ES-I3 (cell line): ENCODE measurements at regions not wholly inside any gene's neighbourhood (a gene's known extent, or its start where the extent isn't known, plus 50 kb on each side); places are given as distances from the start of the nearest gene placed in this dataset.

ENCODE experiments used
- H3K36me3 ChIP-seq: 2 replicates; pipeline ENCODE4 v1.6.1; 2013; ENCODE audit warnings: mild to moderate bottlenecking, low read length, control low read depth, moderate library complexity; ENCODE audit not compliant: insufficient read depth
- H3K4me1 ChIP-seq: 2 replicates; pipeline ENCODE4 v1.6.1; 2013; ENCODE audit warnings: mild to moderate bottlenecking, control low read depth, low read length; ENCODE audit not compliant: insufficient read depth
- H3K9ac ChIP-seq: 2 replicates; pipeline ENCODE4 v1.6.1; 2013; ENCODE audit warnings: low read depth, mild to moderate bottlenecking, low read length, moderate library complexity
- H3K9me3 ChIP-seq: 2 replicates; pipeline ENCODE4 v1.6.1; 2013; ENCODE audit warnings: mild to moderate bottlenecking, low read length, moderate library complexity; ENCODE audit not compliant: control insufficient read depth, insufficient read depth

GRCh38 chr14:53896726-53897125 lies 59.9 kb downstream of the BMP4 start:
- Histone ChIP-seq H3K4me1 (no peaks in the 10 kb centered on the region), H3K9ac (no peak overlapping the region), H3K36me3 (no peaks in the 10 kb centered on the region), H3K9me3 (no peaks in the 10 kb centered on the region)

GRCh38 chr14:53894456-53894855 lies 62.2 kb downstream of the BMP4 start:
- H3K36me3 ChIP-seq = no peaks in the 10 kb centered on the region
- no peak overlapping the region for H3K9ac ChIP-seq
- H3K4me1 ChIP-seq = peaks cover 10% of the 10 kb centered on the region; the same call in 1 of the 2 replicates
- no peaks in the 10 kb centered on the region for H3K9me3 ChIP-seq

GRCh38 chr14:53893374-53893773 lies 63.3 kb downstream of the BMP4 start:
- Histone ChIP-seq H3K4me1 (peaks cover 10% of the 10 kb centered on the region; the same call in 1 of the 2 replicates), H3K9ac (no peak overlapping the region), H3K36me3 (no peaks in the 10 kb centered on the region), H3K9me3 (no peaks in the 10 kb centered on the region)

DNA sequence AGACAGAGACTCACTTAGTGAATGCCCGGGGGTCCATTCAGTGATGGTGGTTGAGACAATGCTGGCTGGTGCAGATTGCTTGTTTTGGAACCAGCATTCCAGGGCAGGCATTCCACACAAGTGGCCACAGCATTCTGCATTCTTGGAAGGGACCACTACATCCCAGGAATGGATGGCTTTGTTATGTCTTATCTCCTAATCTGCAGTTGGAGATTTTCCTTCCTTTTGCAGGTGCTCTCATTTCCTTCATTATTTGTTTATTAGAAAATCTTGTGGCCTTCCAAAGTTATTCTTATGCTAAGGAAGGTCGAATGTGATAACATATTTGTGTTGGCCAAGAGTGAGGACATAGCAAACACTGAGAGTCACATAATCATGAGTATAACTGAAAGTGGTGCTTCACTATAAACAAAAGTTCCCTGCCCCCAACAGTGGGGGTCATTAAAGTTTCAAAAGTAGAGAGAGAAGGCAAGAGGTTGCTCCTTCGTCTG lies 66.0 kb downstream of the BMP4 start:
- Histone ChIP-seq H3K36me3 (no peaks in the 10 kb centered on the region), H3K4me1 (peaks cover 10% of the 10 kb centered on the region; the same call in 1 of the 2 replicates), H3K9me3 (no peaks in the 10 kb centered on the region), H3K9ac (no peak overlapping the region)

DNA sequence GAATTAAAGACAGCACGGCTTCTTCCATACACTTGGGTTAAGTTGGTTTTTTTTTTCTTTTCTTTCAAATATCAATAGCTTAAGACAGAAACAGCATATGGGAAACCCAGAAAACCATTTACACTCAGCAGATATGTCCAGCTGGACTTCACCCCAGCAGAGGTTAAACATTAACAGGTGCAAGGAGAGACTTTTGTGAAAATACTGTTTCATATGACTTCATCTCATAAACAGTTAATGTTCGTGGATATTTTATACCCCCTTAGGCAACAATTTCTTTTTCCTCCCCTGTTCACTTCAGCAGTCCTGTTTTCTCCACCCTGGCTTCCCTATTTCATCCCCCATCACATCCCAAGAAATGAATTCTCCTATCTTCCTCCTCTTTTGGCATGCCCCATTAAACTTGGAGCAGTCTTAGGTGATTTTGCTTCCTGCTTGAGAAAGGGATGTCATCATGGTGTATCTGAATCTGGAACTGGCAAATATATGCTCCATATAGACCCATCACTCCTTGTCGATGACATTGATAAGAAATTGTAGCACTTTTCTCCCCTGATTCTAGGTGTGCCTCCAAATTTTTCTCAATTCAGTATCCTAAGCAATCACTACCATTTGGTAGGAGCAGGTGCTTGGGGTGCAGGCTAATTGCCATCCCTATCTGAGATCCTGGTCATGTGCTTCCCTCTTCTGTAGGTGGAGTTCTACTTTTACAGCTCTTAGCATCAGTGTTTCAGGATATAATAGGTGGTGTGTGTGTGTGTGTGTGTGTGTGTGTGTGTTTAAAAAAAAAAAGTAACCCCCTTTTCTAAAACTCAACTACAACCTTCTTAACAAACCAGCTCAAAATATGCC lies 67.9 kb downstream of the BMP4 start:
- Histone ChIP-seq H3K4me1 (peaks cover 10% of the 10 kb centered on the region; the same call in 1 of the 2 replicates), H3K36me3 (no peaks in the 10 kb centered on the region), H3K9ac (no peak overlapping the region), H3K9me3 (no peaks in the 10 kb centered on the region)

DNA sequence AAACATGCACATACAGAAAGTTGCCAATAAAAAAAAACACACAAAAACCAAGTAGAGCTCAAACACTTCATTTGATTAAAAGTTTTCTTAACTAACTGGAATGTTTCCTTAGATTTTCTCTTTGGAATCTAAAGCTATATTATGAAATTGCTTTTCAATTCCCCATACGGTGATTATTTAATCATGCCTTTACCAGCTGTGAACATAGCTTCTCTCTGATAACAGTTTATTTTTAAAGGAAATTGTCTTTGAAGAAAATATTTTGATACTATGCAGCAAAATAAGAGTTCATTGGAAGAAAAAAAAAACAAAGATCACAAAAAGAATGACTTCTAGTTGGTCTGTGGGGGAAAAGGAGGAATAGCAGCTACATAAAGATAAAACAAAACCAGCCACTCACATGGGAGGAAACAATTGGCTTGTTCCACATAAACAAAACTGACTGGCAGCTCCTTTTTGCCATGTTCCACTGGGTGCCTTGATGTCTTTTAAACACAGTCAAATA lies 71.4 kb downstream of the BMP4 start:
- Histone ChIP-seq H3K9ac (no peak overlapping the region), H3K9me3 (no peaks in the 10 kb centered on the region), H3K4me1 (peaks cover 5% of the 10 kb centered on the region; the same call in 1 of the 2 replicates), H3K36me3 (no peaks in the 10 kb centered on the region)

- Histone ChIP-seq H3K9ac (no peak overlapping the region), H3K4me1 (peaks cover 4% of the 10 kb centered on the region; the same call in 1 of the 2 replicates), H3K36me3 (no peaks in the 10 kb centered on the region), H3K9me3 (no peaks in the 10 kb centered on the region)
Measured at GRCh38 chr14:53884601-53885000, 72.0 kb downstream of the BMP4 start.

GRCh38 chr14:53883739-53884138 lies 72.9 kb downstream of the BMP4 start:
- Histone ChIP-seq H3K4me1 (peaks cover 4% of the 10 kb centered on the region; the same call in 1 of the 2 replicates), H3K9me3 (no peaks in the 10 kb centered on the region), H3K36me3 (no peaks in the 10 kb centered on the region), H3K9ac (no peak overlapping the region)

DNA sequence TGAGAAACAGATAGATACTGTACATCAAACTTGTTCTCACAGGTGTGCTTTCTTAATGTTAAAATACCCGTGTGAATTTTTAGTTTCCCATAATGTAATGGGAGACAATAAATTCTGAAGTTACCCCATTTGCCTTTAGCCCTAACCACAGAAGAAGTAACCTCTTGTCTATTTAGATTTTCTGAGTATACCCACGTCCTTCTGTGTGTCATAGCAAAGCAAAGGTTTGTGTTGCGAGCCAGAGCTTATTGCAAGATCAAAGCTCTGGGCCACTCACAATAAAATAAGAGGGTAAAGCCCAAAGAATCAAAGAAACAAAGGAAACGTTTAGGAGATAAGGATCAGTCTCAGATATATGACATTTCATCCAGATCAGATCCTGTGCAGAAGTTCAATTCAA lies 73.9 kb downstream of the BMP4 start:
- Histone ChIP-seq H3K36me3 (no peaks in the 10 kb centered on the region), H3K4me1 (peaks cover 4% of the 10 kb centered on the region; the same call in 1 of the 2 replicates), H3K9me3 (no peaks in the 10 kb centered on the region), H3K9ac (no peak overlapping the region)

- Histone ChIP-seq H3K9me3 (no peaks in the 10 kb centered on the region), H3K9ac (no peak overlapping the region), H3K36me3 (no peaks in the 10 kb centered on the region), H3K4me1 (peaks cover 4% of the 10 kb centered on the region; the same call in 1 of the 2 replicates)
Measured at GRCh38 chr14:53881921-53882320, 74.7 kb downstream of the BMP4 start.

DNA sequence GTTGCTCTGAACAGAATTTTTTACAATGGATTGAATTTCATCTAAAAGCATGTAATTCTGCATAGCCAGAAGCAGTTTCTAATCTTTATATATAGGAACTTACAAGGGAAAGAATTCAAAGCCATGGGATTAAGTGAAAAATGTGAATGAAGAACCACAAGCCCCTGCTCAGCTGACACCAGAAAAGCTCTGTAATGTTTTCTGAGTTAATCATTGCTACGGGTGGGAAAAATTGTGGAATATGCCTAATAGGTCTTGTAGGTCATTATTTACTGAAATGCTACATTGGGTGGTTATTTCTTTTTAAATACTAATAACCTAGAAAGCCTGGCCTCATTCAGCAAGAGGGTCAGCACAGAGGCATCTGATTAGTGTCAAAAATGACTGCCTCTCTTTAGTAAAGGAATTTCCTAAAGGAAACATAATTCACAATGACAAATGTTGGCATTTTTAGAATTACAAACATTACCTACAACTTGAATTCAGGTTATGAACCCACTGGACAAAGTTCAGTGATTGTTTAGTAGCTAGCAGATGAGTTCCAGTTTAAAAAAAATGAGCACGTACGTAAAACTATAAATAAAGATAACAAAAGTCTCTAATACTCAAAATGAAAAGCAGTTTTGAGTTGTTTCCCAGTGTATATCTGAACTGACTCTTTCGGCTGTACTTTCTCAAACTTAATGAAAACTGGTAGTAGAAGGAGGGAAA lies 75.3 kb downstream of the BMP4 start:
- no peaks in the 10 kb centered on the region for H3K9me3 ChIP-seq
- no peaks in the 10 kb centered on the region for H3K36me3 ChIP-seq
- H3K4me1 ChIP-seq = peaks cover 4% of the 10 kb centered on the region; the same call in 1 of the 2 replicates
- no peak overlapping the region for H3K9ac ChIP-seq

DNA sequence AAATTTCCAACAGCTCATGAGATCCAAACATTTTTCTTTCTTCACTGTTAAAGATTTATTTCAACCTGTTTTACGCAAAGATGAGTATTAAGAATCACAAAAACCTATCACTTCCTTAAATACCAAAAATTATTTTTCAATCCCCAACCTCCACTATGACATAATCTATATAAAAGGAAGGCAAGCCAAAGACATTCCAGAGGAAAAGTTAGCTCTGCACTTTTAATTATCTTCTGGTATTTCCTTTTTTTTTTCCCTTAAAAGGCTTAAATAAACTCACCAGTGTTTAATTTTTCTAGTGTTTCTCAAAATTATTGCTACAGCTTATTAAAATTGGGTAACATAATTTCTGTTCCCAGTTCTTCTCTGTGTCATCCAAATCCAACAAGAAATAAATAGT lies 75.9 kb downstream of the BMP4 start:
- Histone ChIP-seq H3K9me3 (no peaks in the 10 kb centered on the region), H3K4me1 (peaks cover 4% of the 10 kb centered on the region; the same call in 1 of the 2 replicates), H3K9ac (no peak overlapping the region), H3K36me3 (no peaks in the 10 kb centered on the region)

- H3K4me1 ChIP-seq = peaks cover 4% of the 10 kb centered on the region; the same call in 1 of the 2 replicates
- H3K9me3 ChIP-seq = no peaks in the 10 kb centered on the region
Measured at GRCh38 chr14:53879747-53880146, 76.9 kb downstream of the BMP4 start.

GRCh38 chr14:53879022-53879686 lies 77.5 kb downstream of the BMP4 start:
- H3K36me3 ChIP-seq = no peaks in the 10 kb centered on the region
- peaks cover 4% of the 10 kb centered on the region; the same call in 1 of the 2 replicates for H3K4me1 ChIP-seq
- H3K9ac ChIP-seq = no peak overlapping the region
- H3K9me3 ChIP-seq = no peaks in the 10 kb centered on the region

More at GRCh38 chr14:53879747-53880146, 76.9 kb downstream of the BMP4 start:
- Histone ChIP-seq H3K9ac (no peak overlapping the region), H3K36me3 (no peaks in the 10 kb centered on the region)
